SW 1271 (cell line): ENCODE measurements at regions not wholly inside any gene's neighbourhood (a gene's known extent, or its start where the extent isn't known, plus 50 kb on each side); places are given as distances from the start of the nearest gene placed in this dataset.

Source experiments
- DNase-seq, 2 experiments: peaks; one replicate each; lab custom pipeline; 2025; lab: John Stamatoyannopoulos, UW

- DNase-seq: no peak
Observed at GRCh38 chr2:139946690-139947089, 1166.5 kb upstream of the NXPH2 start.

- DNase-seq: no peak
Observed at GRCh38 chr2:139940686-139941085, 1160.5 kb upstream of the NXPH2 start.

GRCh38 chr2:139925903-139926302 is 1145.7 kb upstream of the NXPH2 start:
- DNase-seq: no peak

- DNase-seq: no peak
Observed at GRCh38 chr2:139924070-139924469, 1143.9 kb upstream of the NXPH2 start.

GRCh38 chr2:139918982-139919381 is 1138.8 kb upstream of the NXPH2 start:
- no peak for DNase-seq

GRCh38 chr2:139917690-139918384 is 1137.6 kb upstream of the NXPH2 start:
- no peak for DNase-seq

- no peak for DNase-seq
Observed at GRCh38 chr2:139916822-139917221, 1136.6 kb upstream of the NXPH2 start.

GRCh38 chr2:139911160-139911559 is 1131.0 kb upstream of the NXPH2 start:
- DNase-seq: no peak

GRCh38 chr2:139909136-139909535 is 1128.9 kb upstream of the NXPH2 start:
- DNase-seq: no peak

GRCh38 chr2:139905624-139906023 is 1125.4 kb upstream of the NXPH2 start:
- no peak for DNase-seq

GRCh38 chr2:139891636-139892035 is 1111.4 kb upstream of the NXPH2 start:
- no peak for DNase-seq

GRCh38 chr2:139885921-139886498 is 1105.8 kb upstream of the NXPH2 start:
- no peak for DNase-seq

GRCh38 chr2:139876964-139877363 is 1096.8 kb upstream of the NXPH2 start:
- no peak for DNase-seq

- no peak for DNase-seq
Observed at GRCh38 chr2:139876321-139876720, 1096.1 kb upstream of the NXPH2 start.

GRCh38 chr2:139872503-139872902 is 1092.3 kb upstream of the NXPH2 start:
- DNase-seq: no peak

- DNase-seq: no peak
Observed at GRCh38 chr2:139872032-139872431, 1091.8 kb upstream of the NXPH2 start.

- DNase-seq: no peak
Observed at GRCh38 chr2:139867601-139868226, 1087.5 kb upstream of the NXPH2 start.

- DNase-seq: no peak
Observed at GRCh38 chr2:139864821-139865302, 1084.7 kb upstream of the NXPH2 start.

- DNase-seq: no peak
Observed at GRCh38 chr2:139854769-139855483, 1074.7 kb upstream of the NXPH2 start.

- no peak for DNase-seq
Observed at GRCh38 chr2:139850254-139850890, 1070.2 kb upstream of the NXPH2 start.

- DNase-seq: no peak
Observed at GRCh38 chr2:139836769-139837168, 1056.6 kb upstream of the NXPH2 start.

- DNase-seq: no peak
Observed at GRCh38 chr2:139835101-139835500, 1054.9 kb upstream of the NXPH2 start.
